Testis (tissue), 2 donors: ENCODE measurements at regions not wholly inside any gene's neighbourhood (a gene's known extent, or its start where the extent isn't known, plus 50 kb on each side); places are given as distances from the start of the nearest gene placed in this dataset.

Source experiments
- POLR2A ChIP-seq: fragments of 450-650 bp; IDR thresholded peaks from one replicate; pipeline ENCODE4 v1.6.1; 2017; ENCODE audit warnings: antibody characterized with exemption, mild to moderate bottlenecking, moderate library complexity
- TF ChIP-seq, protein P1 (sequence below), 3 experiments: fragments of 450-650 bp in 2 of 3; fragments of 200-600 bp in 1 of 3; sonication (generic) in 1 of 3; IDR thresholded peaks; one replicate each; pipeline ENCODE4 v1.5.1; 2016 to 2019; ENCODE audit warnings: antibody characterized with exemption in 3 of 3, mild to moderate bottlenecking in 2 of 3, moderate library complexity in 1 of 3

DNA sequence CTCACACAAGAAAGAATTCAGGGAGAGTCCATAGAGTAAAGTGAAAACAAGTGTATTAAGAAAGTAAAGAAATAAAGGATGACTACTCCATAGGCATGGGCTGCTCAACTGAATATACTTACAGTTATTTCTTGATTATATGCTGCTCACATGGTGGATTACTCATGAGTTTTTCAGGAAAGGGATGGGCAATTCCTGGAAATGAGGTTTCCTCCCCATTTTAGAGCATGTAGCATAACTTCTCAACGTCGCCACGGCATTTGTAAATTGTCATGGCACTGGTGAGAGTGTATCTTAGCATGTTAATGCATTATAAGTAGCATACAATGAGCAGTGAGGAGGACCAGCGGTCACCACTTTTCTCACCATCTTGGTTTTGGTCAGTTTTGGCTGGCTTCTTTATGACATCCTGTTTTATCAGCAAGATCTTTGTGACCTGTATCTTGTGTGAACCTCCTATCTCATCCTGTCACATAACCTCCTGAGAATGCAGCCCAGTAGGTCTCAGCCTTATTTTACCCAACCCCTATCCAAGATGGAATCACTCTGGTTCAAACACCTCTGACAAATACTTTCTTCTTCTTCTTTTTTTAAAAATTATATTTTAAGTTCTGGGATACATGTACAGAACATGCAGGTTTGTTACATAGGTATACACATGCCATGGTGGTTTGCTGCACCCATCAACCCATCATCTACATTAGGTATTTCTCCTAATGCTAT is 849.7 kb downstream of the TBL1XR1 start:
- TF ChIP-seq, protein P1, sequence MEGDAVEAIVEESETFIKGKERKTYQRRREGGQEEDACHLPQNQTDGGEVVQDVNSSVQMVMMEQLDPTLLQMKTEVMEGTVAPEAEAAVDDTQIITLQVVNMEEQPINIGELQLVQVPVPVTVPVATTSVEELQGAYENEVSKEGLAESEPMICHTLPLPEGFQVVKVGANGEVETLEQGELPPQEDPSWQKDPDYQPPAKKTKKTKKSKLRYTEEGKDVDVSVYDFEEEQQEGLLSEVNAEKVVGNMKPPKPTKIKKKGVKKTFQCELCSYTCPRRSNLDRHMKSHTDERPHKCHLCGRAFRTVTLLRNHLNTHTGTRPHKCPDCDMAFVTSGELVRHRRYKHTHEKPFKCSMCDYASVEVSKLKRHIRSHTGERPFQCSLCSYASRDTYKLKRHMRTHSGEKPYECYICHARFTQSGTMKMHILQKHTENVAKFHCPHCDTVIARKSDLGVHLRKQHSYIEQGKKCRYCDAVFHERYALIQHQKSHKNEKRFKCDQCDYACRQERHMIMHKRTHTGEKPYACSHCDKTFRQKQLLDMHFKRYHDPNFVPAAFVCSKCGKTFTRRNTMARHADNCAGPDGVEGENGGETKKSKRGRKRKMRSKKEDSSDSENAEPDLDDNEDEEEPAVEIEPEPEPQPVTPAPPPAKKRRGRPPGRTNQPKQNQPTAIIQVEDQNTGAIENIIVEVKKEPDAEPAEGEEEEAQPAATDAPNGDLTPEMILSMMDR (IDR thresholded peaks at IDR 0.05): no peak
- TF ChIP-seq POLR2A: no peak
